AG04450 (cell line): ENCODE measurements at regions not wholly inside any gene's neighbourhood (a gene's known extent, or its start where the extent isn't known, plus 50 kb on each side); places are given as distances from the start of the nearest gene placed in this dataset.

Experiments used
- CTCF ChIA-PET: fragments of 300-600, 350-600 bp; formaldehyde crosslinking; extraction: SDS; loops from one replicate; lab custom pipeline; 2022; ENCODE audit warnings: antibody characterized with exemption, inconsistent platforms; lab: Charles Lee
- POLR2A ChIA-PET: fragments of 350-600 bp; formaldehyde crosslinking; extraction: SDS; loops from one replicate; lab custom pipeline; 2021; ENCODE audit warnings: antibody characterized with exemption, inconsistent platforms; lab: Yijun Ruan, JAX
- DNase-seq: peaks from one replicate; pipeline ENCODE4 v3.0.0-alpha.2; 2011; ENCODE audit warnings: low read depth, low spot score
- H3K27ac ChIP-seq: one replicate; pipeline ENCODE4 v1.5.1; 2012; ENCODE audit warnings: low read depth, low read length, control low read depth
- H3K27me3 ChIP-seq: one replicate; pipeline ENCODE4 v1.6.0; 2012; ENCODE audit warnings: low read length; ENCODE audit not compliant: control insufficient read depth, insufficient read depth
- H3K4me3 ChIP-seq: 2 replicates; pipeline ENCODE4 v1.5.1; 2011; ENCODE audit warnings: mild to moderate bottlenecking, low read depth, low read length, control low read depth
- H3K9me3 ChIP-seq: 2 replicates; pipeline ENCODE4 v1.5.1; 2012; ENCODE audit warnings: low read length; ENCODE audit not compliant: control insufficient read depth, insufficient read depth
- CTCF ChIP-seq: IDR thresholded peaks from 2 replicates; pipeline ENCODE4 v1.5.1; 2011; ENCODE audit warnings: low read depth, low read length, control low read depth, inconsistent platforms

GRCh38 chr2:167862782-167863181 lies 384.6 kb downstream of the STK39 start:
- CTCF ChIA-PET: interaction anchor here (0.7 kb wide), 1 partner anchor 255 kb away, joined by 5 read pairs; no protein-coding TSS in a partner anchor
- no peak for TF ChIP-seq CTCF
- Histone ChIP-seq H3K27me3 (no peaks in the 10 kb centered on the region), H3K9me3 (no peaks in the 10 kb centered on the region), H3K27ac (no peak overlapping the region), H3K4me3 (no peak overlapping the region)
- POLR2A ChIA-PET: no interaction called here
- no peak for DNase-seq

GRCh38 chr2:167862296-167862695 lies 385.1 kb downstream of the STK39 start:
- DNase-seq: no peak
- POLR2A ChIA-PET: no interaction called here
- CTCF ChIA-PET: no interaction called here
- no peaks in the 10 kb centered on the region for H3K9me3 ChIP-seq
- H3K27ac ChIP-seq: no peak overlapping the region
- H3K4me3 ChIP-seq: no peak overlapping the region
- no peak for TF ChIP-seq CTCF
- no peaks in the 10 kb centered on the region for H3K27me3 ChIP-seq

GRCh38 chr2:167861574-167862193 lies 385.7 kb downstream of the STK39 start:
- Histone ChIP-seq H3K4me3 (no peak overlapping the region), H3K27me3 (no peaks in the 10 kb centered on the region), H3K27ac (no peak overlapping the region), H3K9me3 (no peaks in the 10 kb centered on the region)
- no peak for TF ChIP-seq CTCF
- ChIA-PET CTCF (no interaction called here), POLR2A (no interaction called here)
- DNase-seq: no peak

DNA sequence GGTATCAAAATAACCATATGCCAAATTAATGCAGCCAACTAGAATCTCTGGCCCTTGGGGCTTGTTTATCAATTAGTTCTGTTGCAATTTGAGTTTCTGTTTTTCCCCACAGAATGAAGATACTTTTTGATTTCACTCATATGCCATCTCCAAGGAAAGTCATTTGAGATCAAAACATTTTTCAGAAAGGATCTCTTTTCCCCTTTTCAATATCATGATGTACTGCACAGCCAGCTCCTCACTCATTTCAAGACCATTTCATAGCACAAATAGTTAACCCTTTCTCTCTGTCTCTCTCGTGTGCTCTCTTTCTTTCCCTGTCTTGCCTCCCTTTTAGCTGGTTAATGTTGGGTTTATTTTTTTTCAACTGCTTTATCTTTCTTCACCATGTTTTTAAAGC lies 387.3 kb downstream of the STK39 start:
- Histone ChIP-seq H3K27me3 (no peaks in the 10 kb centered on the region), H3K9me3 (no peaks in the 10 kb centered on the region), H3K27ac (no peak overlapping the region), H3K4me3 (no peak overlapping the region)
- ChIA-PET POLR2A (no interaction called here), CTCF (no interaction called here)
- DNase-seq: no peak
- no peak for TF ChIP-seq CTCF

DNA sequence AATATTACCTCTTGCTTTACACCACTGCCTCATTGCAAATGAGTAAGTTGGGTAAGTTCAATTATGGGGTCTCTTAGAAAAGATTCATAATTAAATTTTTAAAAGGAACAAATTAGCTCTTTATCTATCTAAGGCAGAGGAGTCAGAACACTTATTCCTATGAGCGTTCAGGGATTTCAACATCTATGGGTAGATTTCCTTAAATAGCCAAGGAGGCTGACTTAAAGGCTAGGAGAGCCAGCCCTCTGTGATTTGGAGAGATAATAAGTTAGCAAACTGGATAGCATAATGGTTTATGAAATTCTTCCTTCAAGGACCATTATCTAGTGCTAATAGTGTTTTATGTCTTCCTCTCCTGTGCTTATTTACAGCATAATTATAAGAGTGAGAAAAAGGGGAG lies 387.7 kb downstream of the STK39 start:
- ChIA-PET POLR2A (no interaction called here), CTCF (interaction anchor here (1.1 kb wide), 1 partner anchor 259 kb away, joined by 5 read pairs; no protein-coding TSS in a partner anchor)
- DNase-seq: no peak
- H3K27ac ChIP-seq: no peak overlapping the region
- H3K4me3 ChIP-seq: no peak overlapping the region
- no peak for TF ChIP-seq CTCF
- no peaks in the 10 kb centered on the region for H3K27me3 ChIP-seq
- H3K9me3 ChIP-seq: no peaks in the 10 kb centered on the region
